Endodermal cell (in vitro differentiated cells): ENCODE measurements at regions not wholly inside any gene's neighbourhood (a gene's known extent, or its start where the extent isn't known, plus 50 kb on each side); places are given as distances from the start of the nearest gene placed in this dataset.

ENCODE experiments used
- DNase-seq: peaks from one replicate; pipeline ENCODE4 v3.0.0-alpha.2; 2017
- H3K27ac ChIP-seq: 2 replicates; pipeline ENCODE4 v1.5.1; 2013; ENCODE audit warnings: mild to moderate bottlenecking, low read depth, low read length, moderate library complexity
- H3K27me3 ChIP-seq: 2 replicates; pipeline ENCODE4 v1.6.1; 2013; ENCODE audit warnings: mild to moderate bottlenecking, low read length, moderate library complexity; ENCODE audit not compliant: insufficient read depth, control insufficient read depth, poor library complexity, severe bottlenecking
- H3K36me3 ChIP-seq: 2 replicates; pipeline ENCODE4 v1.7.0; 2013; ENCODE audit warnings: mild to moderate bottlenecking, low read length, moderate library complexity; ENCODE audit not compliant: control insufficient read depth, insufficient read depth
- H3K4me1 ChIP-seq: one replicate; pipeline ENCODE4 v1.7.0; 2013; ENCODE audit warnings: low read length; ENCODE audit not compliant: control insufficient read depth, insufficient read depth
- H3K4me3 ChIP-seq: 2 replicates; pipeline ENCODE4 v1.5.1; 2013; ENCODE audit warnings: mild to moderate bottlenecking, low read length, moderate library complexity
- H3K9ac ChIP-seq: 2 replicates; pipeline ENCODE4 v1.6.1; 2013; ENCODE audit warnings: mild to moderate bottlenecking, low read length, moderate library complexity; ENCODE audit not compliant: poor library complexity, severe bottlenecking; ENCODE audit errors: extremely low read depth
- H3K9me3 ChIP-seq: 2 replicates; pipeline ENCODE4 v1.6.1; 2013; ENCODE audit warnings: mild to moderate bottlenecking, low read length, moderate library complexity; ENCODE audit not compliant: control insufficient read depth
- H3K27ac Mint-ChIP-seq: 2 replicates; pipeline ENCODE4 v1.8.0; 2020; ENCODE audit warnings: mixed read lengths
- H3K27me3 Mint-ChIP-seq: 2 replicates; pipeline ENCODE4 v1.8.0; 2021; ENCODE audit warnings: mild to moderate bottlenecking, mixed read lengths; ENCODE audit not compliant: insufficient read depth
- H3K36me3 Mint-ChIP-seq: 2 replicates; pipeline ENCODE4 v1.8.0; 2020; ENCODE audit warnings: low read depth, mixed read lengths
- H3K4me1 Mint-ChIP-seq: 2 replicates; pipeline ENCODE4 v1.8.0; 2020; ENCODE audit warnings: mixed read lengths
- H3K4me3 Mint-ChIP-seq: 2 replicates; pipeline ENCODE4 v1.8.0; 2020; ENCODE audit warnings: mild to moderate bottlenecking, moderate library complexity, mixed read lengths
- H3K9me3 Mint-ChIP-seq: 2 replicates; pipeline ENCODE4 v1.8.0; 2020; ENCODE audit warnings: mild to moderate bottlenecking, mixed read lengths
- CTCF ChIP-seq: fragments of 200-600 bp; sonication (generic); conservative IDR thresholded peaks from 2 replicates; pipeline ENCODE4 v1.5.0; 2021; ENCODE audit warnings: antibody characterized with exemption, mild to moderate bottlenecking
- WGBS, 2 experiments: methylation state at CpG; one replicate each; pipeline versions ENCODE4 v1.1.5 to v1.1.7; 2013; ENCODE audit warnings: missing lambda C conversion rate in 2 of 2, mixed read lengths in 1 of 2; ENCODE audit not compliant: insufficient coverage in 1 of 2, insufficient read length in 1 of 2; 5-methylcytosine and 5-hydroxymethylcytosine counted together

DNA sequence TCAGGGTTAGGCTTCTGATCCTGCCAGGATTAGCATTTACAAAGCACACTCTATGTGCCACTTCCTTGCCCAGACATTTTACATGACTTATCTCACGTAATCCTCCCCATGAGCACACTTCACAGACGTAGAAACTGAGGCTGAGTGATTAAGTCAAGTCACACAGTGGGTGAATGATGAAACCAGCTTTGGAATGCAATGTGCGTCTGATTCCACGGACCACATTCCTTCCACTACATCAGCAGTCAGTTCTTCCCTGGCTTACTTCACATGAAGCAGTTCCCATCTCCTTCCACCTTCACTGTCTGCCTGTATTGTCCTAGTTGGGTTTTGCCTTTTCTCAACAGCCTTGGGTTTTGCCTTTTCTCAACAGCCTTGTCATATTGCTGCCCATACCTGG lies 134.3 kb upstream of the PPARGC1A start:
- no peaks in the 10 kb centered on the region for H3K36me3 Mint-ChIP-seq
- no peak for DNase-seq
- Histone ChIP-seq H3K9ac (no peak overlapping the region), H3K27ac (no peak overlapping the region), H3K4me3 (no peak overlapping the region), H3K4me1 (peaks cover 10% of the 10 kb centered on the region), H3K9me3 (no peaks in the 10 kb centered on the region), H3K36me3 (no peaks in the 10 kb centered on the region), H3K27me3 (no peaks in the 10 kb centered on the region)
- H3K4me1 Mint-ChIP-seq = peaks cover 25% of the 10 kb centered on the region
- no peaks in the 10 kb centered on the region for H3K9me3 Mint-ChIP-seq
- WGBS, 2 experiments = 92 to 96% methylated on average over 2 to 4 of the region's 4 CpGs
- TF ChIP-seq CTCF = no peak
- no peak overlapping the region for H3K27ac Mint-ChIP-seq
- H3K27me3 Mint-ChIP-seq = peaks cover 3% of the 10 kb centered on the region
- H3K4me3 Mint-ChIP-seq = no peak overlapping the region

GRCh38 chr4:24015782-24016181 lies 125.9 kb upstream of the PPARGC1A start:
- Histone ChIP-seq H3K4me1 (peaks cover 4% of the 10 kb centered on the region), H3K9ac (no peak overlapping the region), H3K36me3 (no peaks in the 10 kb centered on the region), H3K27me3 (no peaks in the 10 kb centered on the region), H3K9me3 (no peaks in the 10 kb centered on the region), H3K4me3 (no peak overlapping the region), H3K27ac (no peak overlapping the region)
- H3K4me3 Mint-ChIP-seq = no peak overlapping the region
- no peaks in the 10 kb centered on the region for H3K9me3 Mint-ChIP-seq
- no peaks in the 10 kb centered on the region for H3K27me3 Mint-ChIP-seq
- H3K36me3 Mint-ChIP-seq = no peaks in the 10 kb centered on the region
- WGBS, 2 experiments = 92 to 100% methylated on average over 1 of the region's 1 CpG
- DNase-seq = no peak
- no peak for TF ChIP-seq CTCF
- no peak overlapping the region for H3K27ac Mint-ChIP-seq
- H3K4me1 Mint-ChIP-seq = peaks cover 28% of the 10 kb centered on the region

DNA sequence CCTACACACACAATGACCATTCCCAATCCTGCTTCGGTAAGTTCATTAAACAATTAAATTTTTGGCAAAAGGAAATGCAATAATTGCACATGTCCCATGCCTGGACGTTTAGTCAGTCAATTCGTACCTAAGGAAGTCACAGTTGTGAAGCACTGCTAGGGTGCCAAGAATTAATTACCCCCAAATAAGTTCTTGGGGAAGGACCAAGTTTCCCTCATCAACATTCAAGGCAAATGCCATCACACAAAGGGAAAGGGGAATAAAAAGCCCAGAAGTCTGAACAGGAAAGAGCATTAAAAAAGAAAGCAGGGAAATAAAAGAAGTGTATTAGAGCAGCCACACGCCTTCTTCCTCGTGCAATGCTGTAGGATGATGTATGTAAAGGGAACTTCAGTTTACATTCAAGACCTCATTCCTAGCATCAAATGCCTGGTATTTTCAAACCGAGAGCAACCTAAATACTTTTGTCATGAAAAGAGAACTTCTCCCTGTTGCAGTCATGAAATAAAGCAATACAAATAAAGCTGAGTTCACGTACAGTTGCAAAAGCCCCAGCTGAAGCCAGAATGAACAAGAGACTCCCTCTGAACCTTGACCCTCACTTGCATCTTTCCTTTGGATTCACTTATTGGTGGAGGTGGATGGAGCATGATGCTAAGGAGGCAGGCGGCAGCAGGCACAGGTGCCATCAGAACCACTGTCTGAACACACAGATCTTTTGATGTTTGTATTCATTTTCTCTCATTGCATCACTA lies 124.0 kb upstream of the PPARGC1A start:
- Mint-ChIP-seq H3K9me3 (no peaks in the 10 kb centered on the region), H3K27me3 (no peaks in the 10 kb centered on the region), H3K27ac (no peak overlapping the region), H3K4me3 (no peak overlapping the region), H3K4me1 (peaks cover 24% of the 10 kb centered on the region), H3K36me3 (no peaks in the 10 kb centered on the region)
- Histone ChIP-seq H3K27me3 (no peaks in the 10 kb centered on the region), H3K4me1 (peaks cover 5% of the 10 kb centered on the region), H3K36me3 (no peaks in the 10 kb centered on the region), H3K9me3 (no peaks in the 10 kb centered on the region), H3K27ac (no peak overlapping the region), H3K9ac (no peak overlapping the region), H3K4me3 (no peak overlapping the region)
- no peak for DNase-seq
- WGBS, 2 experiments = 89 to 95% methylated on average over 3 to 8 of the region's 8 CpGs
- TF ChIP-seq CTCF = no peak
